ENCODE measurements at regions not wholly inside any gene's neighbourhood (a gene's known extent, or its start where the extent isn't known, plus 50 kb on each side); places are given as distances from the start of the nearest gene placed in this dataset.

GRCh38 chr4:120434756-120435155, 368.1 kb upstream of the MAD2L1 start:
- no peaks in the 10 kb centered on the region for H3K4me1 ChIP-seq
- no peak for DNase-seq (ENCODE audit: extremely low spot score)
- no peak overlapping the region for H3K4me3 ChIP-seq
- WGBS = 80% methylated on average over 2 of the region's 2 CpGs
- intact Hi-C loops (cut with DNase I) = no loop called here
- H3K36me3 ChIP-seq = no peaks in the 10 kb centered on the region
- no peaks in the 10 kb centered on the region for H3K27me3 ChIP-seq
- TF ChIP-seq CTCF (IDR thresholded peaks at IDR 0.05) (no peak), POLR2AphosphoS5 (IDR thresholded peaks at IDR 0.05) (no peak), POLR2A (IDR thresholded peaks at IDR 0.05; ENCODE audit: low read depth) (no peak), EP300 (IDR thresholded peaks at IDR 0.05) (no peak)
- no peak overlapping the region for H3K27ac ChIP-seq (replicated peaks in 1 of 4)
- no peaks in the 10 kb centered on the region for H3K9me3 ChIP-seq

GRCh38 chr4:120432301-120432860, 365.7 kb upstream of the MAD2L1 start:
- 47% methylated on average over 3 of the region's 3 CpGs for WGBS
- intact Hi-C loops (cut with DNase I) = no loop called here
- H3K9me3 ChIP-seq = no peaks in the 10 kb centered on the region
- no peak overlapping the region for H3K4me3 ChIP-seq
- H3K4me1 ChIP-seq = no peaks in the 10 kb centered on the region
- no peaks in the 10 kb centered on the region for H3K36me3 ChIP-seq
- no peak overlapping the region for H3K27ac ChIP-seq (replicated peaks in 1 of 4)
- TF ChIP-seq POLR2A (IDR thresholded peaks at IDR 0.05; ENCODE audit: low read depth) (no peak), CTCF (IDR thresholded peaks at IDR 0.05) (no peak), POLR2AphosphoS5 (IDR thresholded peaks at IDR 0.05) (no peak), EP300 (IDR thresholded peaks at IDR 0.05) (no peak)
- no peaks in the 10 kb centered on the region for H3K27me3 ChIP-seq
- no peak for DNase-seq (ENCODE audit: extremely low spot score)

- DNase-seq (ENCODE audit: extremely low spot score) = no peak
- Histone ChIP-seq H3K4me3 (no peak overlapping the region), H3K27me3 (no peaks in the 10 kb centered on the region), H3K36me3 (no peaks in the 10 kb centered on the region), H3K9me3 (no peaks in the 10 kb centered on the region), H3K4me1 (no peaks in the 10 kb centered on the region), H3K27ac (replicated peaks in 1 of 4) (no peak overlapping the region)
- TF ChIP-seq CTCF (IDR thresholded peaks at IDR 0.05) = no peak
- TF ChIP-seq EP300 (IDR thresholded peaks at IDR 0.05) = no peak
- no peak for TF ChIP-seq POLR2A (IDR thresholded peaks at IDR 0.05; ENCODE audit: low read depth)
- no peak for TF ChIP-seq POLR2AphosphoS5 (IDR thresholded peaks at IDR 0.05)
- intact Hi-C loops (cut with DNase I) = no loop called here
Observed at GRCh38 chr4:120431180-120431579, 364.5 kb upstream of the MAD2L1 start.

GRCh38 chr4:120418146-120418545, 351.5 kb upstream of the MAD2L1 start:
- H3K27ac ChIP-seq (replicated peaks in 1 of 4) = no peak overlapping the region
- H3K9me3 ChIP-seq = peaks cover 0 to 9% (median 3%) of the 10 kb centered on the region in 4 donors
- TF ChIP-seq CTCF (IDR thresholded peaks at IDR 0.05) (no peak), EP300 (IDR thresholded peaks at IDR 0.05) (no peak), POLR2A (IDR thresholded peaks at IDR 0.05; ENCODE audit: low read depth) (no peak), POLR2AphosphoS5 (IDR thresholded peaks at IDR 0.05) (no peak)
- no peaks in the 10 kb centered on the region for H3K36me3 ChIP-seq
- DNase-seq (ENCODE audit: extremely low spot score) = no peak
- H3K4me1 ChIP-seq = no peaks in the 10 kb centered on the region
- H3K27me3 ChIP-seq = no peaks in the 10 kb centered on the region
- no peak overlapping the region for H3K4me3 ChIP-seq
- intact Hi-C loops (cut with DNase I) = no loop called here

- intact Hi-C loops (cut with DNase I) = no loop called here
- Histone ChIP-seq H3K9me3 (peaks cover 0 to 20% (median 6%) of the 10 kb centered on the region in 4 donors), H3K36me3 (no peaks in the 10 kb centered on the region), H3K27me3 (no peaks in the 10 kb centered on the region), H3K27ac (replicated peaks in 1 of 4) (no peak overlapping the region), H3K4me3 (no peak overlapping the region), H3K4me1 (no peaks in the 10 kb centered on the region)
- no peak for TF ChIP-seq EP300 (IDR thresholded peaks at IDR 0.05)
- TF ChIP-seq CTCF (IDR thresholded peaks at IDR 0.05) = no peak
- no peak for TF ChIP-seq POLR2A (IDR thresholded peaks at IDR 0.05; ENCODE audit: low read depth)
- TF ChIP-seq POLR2AphosphoS5 (IDR thresholded peaks at IDR 0.05) = no peak
- DNase-seq (ENCODE audit: extremely low spot score) = no peak
Observed at GRCh38 chr4:120415896-120416295, 349.2 kb upstream of the MAD2L1 start.
